ENCODE measurements at regions not wholly inside any gene's neighbourhood (a gene's known extent, or its start where the extent isn't known, plus 50 kb on each side); places are given as distances from the start of the nearest gene placed in this dataset.
"Not testable (repeated sequence)": the region's sequence is repeated elsewhere in the genome, so short reads cannot be mapped to it uniquely, and the experiment has no call there.

DNA sequence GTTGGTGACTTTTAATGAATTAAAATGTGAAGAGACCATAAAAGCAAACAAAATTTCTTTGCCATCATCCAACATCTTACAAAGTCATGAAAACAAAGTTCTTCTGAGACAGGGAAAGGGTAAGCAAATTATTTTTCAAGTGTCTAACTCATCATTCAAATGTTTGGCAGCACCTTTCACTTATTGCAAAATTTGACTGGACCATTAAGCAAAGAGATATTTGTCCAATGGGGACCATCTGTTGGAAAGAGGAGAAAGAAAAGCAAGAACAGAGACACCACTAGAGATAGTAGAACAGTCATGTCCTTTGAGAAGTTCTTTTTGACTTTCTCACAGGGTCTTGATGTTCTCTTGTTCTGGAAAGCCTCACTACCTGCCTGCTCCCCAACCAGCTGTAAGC is 330.1 kb downstream of the PAPSS1 start:
- DNase-seq, result no peak

DNA sequence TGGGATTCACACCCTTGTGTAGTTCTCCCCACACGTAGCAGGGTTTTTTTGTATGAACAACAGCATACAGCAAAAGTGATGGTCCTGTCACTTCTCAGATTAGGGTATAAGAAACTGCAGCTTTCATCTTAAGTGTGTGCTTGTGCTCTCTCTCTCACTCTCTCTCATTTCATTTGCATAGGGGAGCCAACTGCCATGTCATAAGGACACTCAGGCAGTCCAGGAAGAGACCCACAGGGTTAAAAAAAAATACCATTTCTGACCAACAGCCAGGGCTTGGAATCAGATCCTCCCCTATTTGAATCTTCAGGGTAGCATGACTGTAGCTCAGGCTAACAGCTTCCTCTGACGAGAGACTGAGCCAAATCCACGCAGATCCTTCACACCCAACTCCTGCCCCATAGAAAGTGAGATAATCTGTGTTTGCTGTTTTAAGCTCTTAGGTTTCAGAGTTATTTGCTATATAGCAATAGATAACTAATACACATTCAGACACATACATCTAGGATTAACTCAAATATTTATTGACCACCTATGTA is 331.2 kb downstream of the PAPSS1 start:
- no peak for DNase-seq

DNA sequence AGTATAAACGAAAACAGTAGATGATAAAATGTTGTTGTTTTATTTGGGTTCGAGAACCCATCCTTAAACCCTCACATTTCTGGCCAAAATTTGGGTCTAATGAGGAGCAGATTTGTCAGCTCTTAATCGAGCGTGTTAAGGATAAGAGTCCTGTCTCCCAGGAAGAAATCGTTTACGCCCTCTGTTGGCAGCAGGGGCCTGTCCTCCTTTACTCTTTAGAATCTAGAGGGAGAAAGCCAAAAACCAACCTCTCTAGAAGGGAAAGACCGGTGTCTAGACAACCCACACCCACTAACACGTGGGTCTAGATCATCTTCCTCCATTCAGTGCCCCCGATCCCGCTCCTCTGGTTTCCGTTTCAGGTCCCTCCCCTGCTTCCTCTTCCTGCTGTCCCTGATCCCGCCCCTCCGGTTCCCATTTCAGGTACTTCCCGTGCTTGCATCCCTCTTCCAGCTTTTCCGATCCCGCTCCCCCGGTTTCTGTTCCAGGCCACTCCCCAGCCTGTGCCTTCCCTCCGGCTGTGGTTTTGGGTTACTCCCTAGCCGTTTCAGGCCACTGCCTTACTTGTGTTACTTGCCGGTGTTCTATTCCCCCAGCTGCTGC is 339.1 kb downstream of the PAPSS1 start:
- no peak for DNase-seq

DNA sequence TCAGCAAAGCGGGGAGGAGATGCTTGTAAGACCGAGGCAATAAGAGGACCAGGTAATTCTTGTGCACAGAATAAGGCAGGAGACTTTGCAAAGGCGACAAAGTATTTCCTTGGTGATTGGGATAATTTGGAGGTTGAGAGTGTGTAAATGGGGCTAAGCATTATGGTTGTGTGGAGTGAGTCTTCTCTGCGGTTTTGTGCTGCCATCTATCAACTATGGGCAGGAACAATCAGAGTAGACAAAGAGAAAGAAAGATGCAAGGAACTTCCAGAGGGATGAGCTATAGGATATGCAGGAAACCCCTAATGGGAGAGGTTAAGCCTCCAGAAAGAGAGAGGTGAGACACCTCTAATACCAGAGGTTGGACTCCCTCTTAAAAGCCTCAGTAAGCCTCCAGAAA is 339.8 kb downstream of the PAPSS1 start:
- no peak for DNase-seq

DNA sequence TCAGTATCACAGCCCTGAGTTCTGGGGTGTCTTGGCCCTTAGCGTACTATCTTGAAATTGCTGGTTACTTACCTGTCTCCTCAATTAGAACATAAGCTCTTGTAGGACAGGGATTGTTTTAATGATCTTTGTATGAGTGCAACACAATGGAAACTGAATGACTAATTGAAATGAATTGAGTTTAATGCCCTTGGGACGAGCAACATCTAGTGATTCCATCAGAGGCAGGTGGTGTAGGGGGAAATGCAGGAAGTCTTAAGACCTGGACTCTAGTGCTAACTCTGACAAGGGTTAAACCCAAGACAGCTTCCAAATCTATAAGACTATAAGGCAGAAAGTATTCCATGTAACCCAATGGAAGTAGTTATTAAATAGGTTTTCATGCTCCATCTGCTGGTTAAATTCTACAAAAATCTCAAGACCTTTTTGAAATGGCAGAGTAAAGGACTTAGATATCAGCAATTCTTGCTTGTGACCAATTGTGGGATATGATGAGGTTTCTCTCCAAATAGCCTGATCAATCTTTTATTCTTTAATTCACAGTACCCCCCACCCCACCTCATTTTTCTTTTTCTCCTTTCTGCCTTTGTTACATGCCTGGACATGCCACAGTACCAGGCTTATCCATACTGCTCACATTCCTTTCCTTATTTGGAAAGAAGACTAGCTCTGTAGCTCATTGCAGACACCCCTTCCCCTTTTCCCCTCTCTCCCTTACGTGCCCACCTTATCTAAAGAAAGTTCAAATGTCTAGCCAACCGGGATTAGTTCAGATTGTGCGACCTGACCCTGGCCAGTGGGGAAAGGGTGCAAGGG is 340.8 kb downstream of the PAPSS1 start:
- DNase-seq, result no peak

DNA sequence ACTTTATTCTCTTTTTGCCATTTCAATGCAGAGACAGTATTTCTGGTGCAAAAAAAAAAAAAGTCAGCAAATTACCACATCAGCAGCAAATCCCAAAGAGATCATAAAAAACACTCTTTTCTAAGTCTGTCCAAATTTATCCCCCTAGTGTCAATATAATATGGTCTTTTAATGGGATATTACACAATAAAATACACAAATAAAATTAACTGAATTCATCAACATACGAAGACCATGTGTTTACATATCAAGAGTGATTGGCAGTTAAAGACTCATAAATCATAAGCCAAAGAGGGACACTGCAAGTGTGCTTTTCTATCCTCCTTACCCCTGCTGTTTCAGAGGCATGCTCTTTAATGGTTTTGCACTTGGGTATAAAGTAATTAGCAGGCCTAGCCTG is 340.2 kb upstream of the DKK2 start:
- no peak for DNase-seq

DNA sequence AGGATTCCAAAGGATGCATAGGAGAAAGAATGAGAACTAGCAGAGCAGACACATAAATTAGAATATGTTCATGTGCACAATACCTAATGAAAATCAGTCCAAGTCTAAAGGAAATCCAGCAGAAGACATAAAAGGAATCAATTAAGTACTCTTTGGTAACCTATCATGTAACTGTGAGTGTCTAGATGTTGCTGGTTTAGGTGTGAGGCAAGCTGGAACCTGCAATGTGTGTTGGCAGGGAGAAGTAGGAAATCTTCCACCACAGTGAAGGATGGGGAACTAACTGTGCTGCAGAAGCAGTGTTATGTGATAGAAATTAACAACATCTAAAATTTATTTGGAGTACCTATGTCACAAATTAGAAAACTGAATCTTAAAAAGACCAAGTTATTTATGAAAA is 330.8 kb upstream of the DKK2 start:
- no peak for DNase-seq

DNA sequence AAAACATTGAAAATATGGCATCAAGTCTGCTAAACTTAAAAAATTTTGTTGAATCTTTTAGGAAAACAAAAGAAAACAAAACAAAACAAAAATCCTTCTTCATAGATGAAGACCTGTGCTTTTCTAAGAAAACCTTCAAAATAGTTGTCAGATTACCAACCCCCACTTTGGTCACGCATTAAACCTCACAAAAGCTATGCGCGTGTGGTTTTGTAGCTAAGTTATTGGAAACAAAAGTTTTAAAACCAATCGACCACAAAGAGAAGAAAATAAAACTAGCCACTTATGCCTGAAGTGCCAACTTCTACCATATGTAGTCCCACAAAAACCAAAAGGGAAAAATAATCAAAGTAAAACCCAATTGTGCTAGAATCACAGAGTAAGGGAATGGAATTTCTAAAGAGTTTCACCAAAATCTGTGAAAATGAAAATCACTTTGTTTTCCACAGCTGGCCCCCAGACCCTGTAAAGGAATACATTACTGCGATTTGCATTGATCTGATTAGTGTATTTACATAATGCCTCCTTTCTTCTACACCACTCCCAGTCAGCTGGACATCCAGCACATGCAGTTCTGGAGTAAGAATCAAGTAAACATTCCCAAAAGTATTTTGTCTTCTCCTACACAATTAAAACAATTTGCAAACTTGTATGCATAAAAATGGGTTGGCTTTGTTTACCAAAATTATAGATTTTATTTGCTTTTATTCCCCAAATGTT is 330.1 kb upstream of the DKK2 start:
- DNase-seq, result no peak

DNA sequence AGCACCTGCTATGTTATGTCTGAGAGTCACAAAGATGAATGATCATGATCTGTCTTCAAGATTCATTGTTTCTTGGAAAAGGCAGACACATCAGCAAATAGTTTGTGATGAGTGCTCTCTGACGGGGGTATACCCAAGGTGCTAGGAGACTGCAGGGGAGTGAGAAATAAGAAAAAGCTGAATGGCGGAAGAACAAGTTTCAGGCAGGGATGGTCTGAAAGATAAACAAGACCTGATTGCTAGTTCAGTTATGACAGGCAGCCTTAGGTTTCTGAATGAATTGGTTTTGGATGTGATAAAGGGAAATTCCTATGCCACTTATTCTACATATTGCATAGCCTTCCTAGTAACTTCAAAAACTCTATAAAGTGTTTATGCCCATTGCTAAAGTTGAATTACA is 327.0 kb upstream of the DKK2 start:
- no peak for DNase-seq

DNA sequence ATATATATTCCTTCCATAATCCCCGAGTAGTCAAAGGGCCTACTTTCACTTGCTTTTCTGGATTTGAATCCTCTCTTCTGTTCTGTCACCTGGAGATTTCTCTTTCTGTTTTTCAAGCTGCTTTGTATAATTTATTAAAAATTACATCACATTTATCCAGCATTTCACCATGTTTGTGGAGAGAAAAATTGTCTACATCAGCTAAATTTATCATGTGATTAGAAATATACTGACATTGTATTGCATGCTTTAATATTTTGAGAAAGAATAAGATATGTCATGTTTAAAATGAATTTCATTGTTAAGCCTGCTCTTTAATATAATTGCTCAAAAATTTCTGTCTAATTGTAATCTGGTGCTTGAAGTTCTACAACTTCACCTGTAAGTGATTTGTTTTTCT is 323.1 kb upstream of the DKK2 start:
- DNase-seq, result no peak

DNA sequence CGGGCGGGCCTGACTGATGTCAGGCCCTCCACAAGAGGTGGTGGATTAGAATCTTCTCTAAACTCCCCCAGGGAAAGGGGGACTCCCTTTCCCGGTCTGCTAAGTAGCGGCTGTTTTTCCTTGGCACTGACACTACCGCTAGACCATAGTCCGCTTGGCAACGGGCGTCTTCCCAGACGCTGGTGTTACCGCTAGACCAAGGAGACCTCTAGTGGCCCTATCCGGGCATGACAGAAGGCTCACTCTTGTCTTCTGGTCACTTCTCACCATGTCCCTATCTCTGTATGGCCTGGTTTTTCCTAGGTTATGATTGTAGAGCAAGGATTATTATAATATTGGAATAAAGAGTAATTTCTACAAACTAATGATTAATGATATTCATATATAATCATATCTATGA is 318.2 kb upstream of the DKK2 start:
- DNase-seq, result not testable (repeated sequence)

DNA sequence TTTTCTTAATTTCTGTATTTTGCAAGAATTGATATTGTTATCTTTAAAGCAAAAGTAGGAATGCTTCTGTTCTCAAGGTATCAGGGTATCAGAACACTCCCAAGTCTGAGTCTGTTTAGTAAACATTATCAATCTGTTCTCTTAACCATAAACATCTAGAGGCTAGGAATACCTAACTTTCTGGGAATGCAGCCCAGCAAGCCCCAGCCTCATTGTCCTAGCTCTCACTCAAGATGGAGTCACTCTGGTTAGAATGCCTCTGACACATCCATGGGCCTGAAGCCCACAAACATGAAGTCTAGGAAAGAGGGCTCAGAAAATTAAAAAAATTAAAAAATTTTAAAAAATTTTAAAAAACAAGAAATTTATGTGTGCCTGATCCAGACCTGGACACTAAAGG is 315.1 kb upstream of the DKK2 start:
- no peak for DNase-seq

DNA sequence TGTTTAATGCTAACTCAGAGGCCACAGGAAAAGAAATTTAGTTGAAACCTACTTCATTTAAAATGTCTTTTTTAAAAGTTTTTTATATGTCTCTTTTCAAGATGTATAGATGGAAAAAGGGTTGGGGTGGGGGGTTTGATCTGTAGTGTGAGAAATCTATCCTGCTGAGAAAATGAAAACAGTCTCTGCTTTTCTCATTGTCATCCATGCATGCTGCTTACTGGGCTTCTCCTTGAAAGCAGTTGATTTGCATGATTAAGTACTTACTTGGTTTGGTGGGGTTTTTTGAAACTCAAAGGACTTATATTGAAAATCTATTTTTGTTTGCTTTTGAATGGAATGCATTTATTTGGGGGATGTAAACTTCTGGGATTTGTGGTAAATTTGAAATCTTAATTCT is 313.6 kb upstream of the DKK2 start:
- no peak for DNase-seq

DNA sequence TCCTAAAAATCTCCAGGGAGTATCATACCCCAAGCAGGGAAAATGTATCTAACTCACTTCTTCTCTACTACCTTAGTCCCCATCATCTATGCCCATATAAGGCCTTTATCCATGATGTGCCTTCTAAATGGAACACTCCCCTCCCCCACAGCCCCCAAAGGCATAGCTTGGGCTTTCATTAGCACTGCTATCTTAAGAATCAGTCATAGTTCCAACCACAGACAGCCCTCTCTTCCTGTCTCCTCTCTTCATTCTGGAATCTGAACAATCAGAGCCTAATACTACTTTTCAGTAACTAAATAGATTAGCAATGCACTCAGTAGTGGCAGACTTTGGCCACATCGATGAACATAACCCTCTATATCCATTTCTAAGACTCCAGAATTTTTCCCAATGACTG is 313.2 kb upstream of the DKK2 start:
- no peak for DNase-seq

DNA sequence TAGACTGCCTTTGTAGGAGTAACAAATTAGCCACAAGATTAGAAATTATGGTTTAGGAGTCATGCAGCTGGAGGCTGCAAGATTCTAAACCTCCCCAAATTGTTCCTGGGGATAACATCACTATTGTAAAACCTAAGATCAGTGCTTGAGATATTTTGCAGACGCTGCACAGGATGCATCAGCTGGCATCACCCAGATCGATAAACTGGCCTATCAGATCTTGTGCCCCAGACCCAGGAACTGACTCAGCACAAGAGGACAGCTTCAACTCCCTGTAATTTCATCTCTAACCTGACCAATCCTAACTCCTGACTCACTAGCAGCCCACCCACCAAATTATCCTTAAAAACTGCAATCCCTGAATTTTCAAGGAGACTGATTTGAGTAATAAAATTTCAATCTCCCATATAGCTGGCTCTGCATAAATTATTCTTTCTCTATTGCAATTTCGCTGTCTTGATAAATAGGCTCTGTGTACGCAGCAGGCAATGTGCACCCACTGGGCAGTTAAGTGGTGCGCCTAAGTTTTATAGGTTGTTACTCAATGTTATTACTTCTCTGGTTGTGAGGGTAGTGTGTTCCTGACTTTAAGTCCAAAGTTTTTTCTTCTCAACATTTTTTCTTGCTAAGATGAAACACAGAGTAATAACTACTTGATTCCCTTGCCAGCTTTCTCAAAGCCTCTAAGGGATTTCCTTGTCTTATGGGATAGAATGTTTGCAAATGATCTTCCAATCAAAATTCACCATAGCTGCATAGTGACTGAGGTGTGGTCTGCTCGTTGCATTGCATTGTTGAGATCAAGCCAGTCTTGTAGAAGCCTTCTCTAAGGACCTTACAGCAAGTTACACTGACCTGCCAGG is 312.3 kb upstream of the DKK2 start:
- DNase-seq, result no peak

DNA sequence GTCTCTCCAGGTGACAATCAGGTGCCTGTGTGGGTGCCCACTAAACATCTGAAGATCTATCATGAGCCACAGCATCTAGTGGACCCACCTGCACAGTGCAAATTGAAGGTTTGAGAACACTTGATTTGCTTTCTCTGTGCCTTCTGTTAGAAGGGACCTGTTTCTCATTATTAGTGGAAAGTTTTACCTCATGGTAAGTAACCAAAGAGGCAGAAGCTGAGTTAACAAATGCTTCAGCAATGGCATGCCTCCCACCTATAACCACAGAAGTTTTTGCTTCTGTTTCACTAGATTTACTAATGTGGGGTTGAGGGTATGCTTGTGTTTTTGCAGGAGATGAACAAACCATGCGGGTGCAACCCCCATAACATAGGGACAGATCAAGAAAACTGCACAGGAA is 297.4 kb upstream of the DKK2 start:
- no peak for DNase-seq

DNA sequence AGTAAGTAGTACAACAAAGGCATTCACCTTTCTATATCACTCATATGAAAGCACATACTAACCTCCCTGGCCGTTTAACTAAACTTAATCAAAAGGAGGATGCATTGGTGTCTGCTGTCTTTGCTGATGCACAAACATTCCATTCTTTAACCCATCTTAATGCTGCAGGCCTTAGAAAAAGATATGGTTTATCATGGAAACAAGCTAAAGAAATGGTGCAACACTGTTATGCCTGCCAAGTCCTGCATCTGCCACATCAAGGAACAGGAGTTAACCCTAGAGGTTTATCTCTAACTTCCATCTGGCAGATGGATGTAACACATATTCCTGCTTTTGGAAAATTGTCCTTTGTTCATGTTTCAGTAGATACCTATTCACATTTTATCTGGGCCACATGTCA is 296.5 kb upstream of the DKK2 start:
- DNase-seq, result not testable (repeated sequence)

DNA sequence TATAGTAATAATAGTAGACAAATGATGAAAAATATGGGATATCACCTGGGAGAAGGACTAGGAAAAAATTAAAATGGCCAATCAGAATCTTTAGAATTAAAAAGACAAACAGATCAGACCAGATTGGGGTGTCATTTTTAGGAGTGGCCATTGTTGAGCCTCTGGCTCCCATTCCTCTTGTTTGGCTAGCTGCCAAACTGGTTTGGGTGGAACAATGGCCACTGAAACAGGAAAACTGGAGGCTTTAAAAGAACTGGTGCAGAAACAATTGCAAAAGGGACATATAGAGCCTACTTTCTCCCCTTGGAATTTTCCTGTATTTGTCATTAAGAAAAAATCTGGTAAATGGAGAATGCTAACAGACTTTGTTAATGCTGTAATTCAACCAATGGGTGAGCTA is 294.8 kb upstream of the DKK2 start:
- DNase-seq, result no peak

DNA sequence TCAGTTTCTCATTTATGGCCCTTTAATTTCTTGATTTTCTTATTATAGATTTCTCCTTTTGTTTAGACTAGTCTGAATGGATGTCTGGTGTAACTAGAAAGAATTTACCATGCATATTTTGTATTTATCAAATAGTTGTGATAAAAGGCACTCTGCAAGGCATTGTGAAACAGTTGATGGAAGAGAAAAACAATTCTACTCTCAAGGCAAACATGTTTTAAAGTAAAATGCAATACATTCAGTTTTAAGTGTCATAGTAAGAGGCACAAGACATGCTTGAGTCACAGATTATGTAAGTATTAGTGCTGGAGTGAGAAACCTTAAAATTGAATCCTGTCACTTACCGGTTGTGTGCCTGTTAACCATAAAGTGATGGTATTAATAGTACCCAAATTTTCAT is 283.3 kb upstream of the DKK2 start:
- DNase-seq, result no peak

DNA sequence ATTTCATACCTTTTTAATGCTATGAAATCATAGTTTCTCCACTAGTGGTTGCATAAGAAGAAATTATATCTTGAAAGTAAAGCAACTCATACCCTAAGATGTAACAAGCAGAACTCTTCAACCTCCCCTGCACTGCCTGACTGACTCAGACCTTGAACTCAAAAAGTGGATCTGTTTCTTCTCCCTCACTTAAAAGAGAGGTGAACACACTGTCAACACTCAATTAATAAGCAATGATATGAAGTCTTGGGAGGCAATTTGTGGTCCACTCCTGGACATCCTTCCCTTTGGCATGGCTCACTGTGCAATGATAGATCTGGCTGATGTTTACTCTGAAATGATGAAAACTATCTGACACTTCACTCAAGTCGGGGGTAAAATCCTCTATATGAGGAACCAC is 282.0 kb upstream of the DKK2 start:
- DNase-seq, result no peak

DNA sequence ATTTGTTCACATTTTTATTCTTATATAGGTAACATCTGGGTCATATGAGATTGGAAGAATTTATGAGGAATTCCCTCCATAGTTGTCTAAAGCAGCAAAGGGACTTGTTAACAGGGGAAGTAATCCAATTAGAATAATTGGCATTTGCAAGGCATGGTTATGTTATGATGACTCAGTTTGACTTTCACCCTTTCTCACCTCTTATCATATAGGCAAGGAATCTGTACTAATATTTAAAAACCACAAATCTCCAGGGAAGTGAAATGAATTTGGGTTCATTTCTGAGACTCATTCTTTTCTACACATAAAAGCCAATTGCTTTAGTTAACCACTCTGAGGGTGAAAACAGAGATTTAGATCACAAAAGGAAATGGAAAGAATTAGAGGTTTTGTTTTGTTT is 281.5 kb upstream of the DKK2 start:
- DNase-seq, result no peak

DNA sequence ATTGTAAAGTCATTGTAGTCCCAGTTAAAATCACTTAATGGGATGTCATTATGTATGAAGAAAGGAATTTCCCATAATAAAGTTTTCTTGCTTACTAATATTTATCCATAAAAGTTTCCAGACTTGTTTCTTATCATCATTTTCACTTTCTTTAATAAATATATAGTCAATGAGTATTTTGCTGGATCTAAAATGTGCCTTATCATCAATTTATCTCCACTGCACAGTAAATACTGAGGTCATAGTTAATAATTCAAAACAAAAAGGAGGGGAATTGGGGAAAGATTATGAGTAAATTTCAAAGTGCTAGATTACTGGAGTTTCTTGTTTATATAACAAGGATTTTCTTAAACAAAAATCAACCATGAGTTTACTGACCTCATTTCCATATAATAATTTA is 279.5 kb upstream of the DKK2 start:
- DNase-seq, result no peak

DNA sequence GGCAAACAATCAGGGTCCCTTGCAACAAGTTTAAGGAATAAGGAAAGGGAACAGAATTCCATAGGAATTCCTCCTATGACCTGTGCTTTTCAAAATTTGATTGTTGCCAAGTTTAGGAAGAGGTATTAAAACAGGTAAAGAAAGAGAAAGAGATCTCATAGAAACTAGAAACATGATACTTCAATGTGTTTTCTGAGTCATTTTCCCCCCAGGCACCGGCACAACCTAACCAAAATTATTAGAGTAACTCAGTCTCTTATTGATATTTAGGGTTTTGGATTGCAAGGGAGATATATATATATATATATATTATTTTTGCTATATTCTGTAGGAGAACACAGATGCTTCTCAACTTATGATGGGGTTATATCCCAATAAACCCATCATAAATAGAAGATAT is 278.0 kb upstream of the DKK2 start:
- DNase-seq, result no peak

Measured in stimulated activated naive CD4-positive, alpha-beta T cell treated with Interleukin-2 at 50 U/mL for 16 hours (primary cell).